A204.1 (cell line): ENCODE measurements at regions not wholly inside any gene's neighbourhood (a gene's known extent, or its start where the extent isn't known, plus 50 kb on each side); places are given as distances from the start of the nearest gene placed in this dataset.
"Not testable (repeated sequence)": the region's sequence is repeated elsewhere in the genome, so short reads cannot be mapped to it uniquely, and the experiment has no call there.

Source experiments
- FAIRE-seq: peaks from 2 replicates; lab custom pipeline; 2012; peaks lifted over from hg19 to GRCh38; lab: Jason Lieb, UNC

DNA sequence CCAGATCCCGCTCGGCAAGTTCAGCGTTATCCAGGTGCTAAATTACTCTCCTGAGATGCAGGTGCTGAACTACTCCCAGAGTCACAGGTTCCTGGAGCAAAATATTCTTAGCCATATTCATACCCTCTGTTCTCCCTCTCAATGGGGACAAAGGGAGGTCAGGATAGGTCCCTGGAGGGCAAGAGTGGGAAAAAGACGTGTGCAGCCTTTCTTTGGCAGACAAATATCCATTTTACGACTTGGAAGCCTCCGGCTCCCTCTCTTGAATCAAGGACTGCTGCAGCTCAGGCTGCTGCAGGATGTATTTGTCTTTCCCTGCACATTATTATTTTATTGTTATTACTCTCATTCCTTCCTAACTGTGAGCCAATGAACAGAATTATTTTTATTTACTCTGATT lies 590.2 kb downstream of the NR2F1-AS1 start:
- no peak for FAIRE-seq

DNA sequence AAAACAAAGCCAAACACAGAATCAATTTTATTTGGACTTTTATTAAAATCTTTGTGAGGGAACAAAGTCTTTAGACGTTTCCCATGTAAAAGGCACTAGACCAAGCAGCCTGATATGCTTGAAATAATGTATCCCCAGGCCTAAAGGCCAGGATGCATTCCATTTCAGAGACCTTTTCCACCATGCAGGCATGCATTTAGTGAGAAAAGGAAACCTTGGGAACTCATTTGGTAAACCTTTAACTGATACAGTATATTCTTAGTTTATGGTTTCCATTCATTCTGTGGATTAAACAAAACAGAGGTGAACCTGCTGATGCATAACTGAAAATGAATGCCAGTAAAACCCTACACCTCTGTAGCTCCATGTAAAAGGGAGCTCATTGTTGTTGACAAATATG lies 600.0 kb downstream of the NR2F1-AS1 start:
- FAIRE-seq, result no peak

DNA sequence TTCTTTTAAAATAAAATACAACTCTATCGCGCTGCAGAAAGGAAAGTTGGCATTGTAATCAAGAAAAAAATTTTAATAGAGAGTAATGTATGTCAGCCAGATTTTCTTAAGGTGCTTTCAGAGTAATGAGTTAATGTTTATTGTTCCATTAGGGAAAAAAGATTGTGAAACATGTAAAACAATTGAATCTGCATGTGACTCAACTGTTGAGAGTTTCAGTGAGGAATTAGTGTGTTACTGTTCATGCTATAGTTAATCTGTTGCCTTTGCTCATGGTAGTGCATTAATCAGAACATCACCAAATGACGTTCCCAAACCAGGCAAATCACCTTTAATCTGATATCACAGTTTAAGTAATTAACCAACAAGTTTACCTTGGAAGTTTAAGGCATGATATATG lies 600.5 kb downstream of the NR2F1-AS1 start:
- no peak for FAIRE-seq

DNA sequence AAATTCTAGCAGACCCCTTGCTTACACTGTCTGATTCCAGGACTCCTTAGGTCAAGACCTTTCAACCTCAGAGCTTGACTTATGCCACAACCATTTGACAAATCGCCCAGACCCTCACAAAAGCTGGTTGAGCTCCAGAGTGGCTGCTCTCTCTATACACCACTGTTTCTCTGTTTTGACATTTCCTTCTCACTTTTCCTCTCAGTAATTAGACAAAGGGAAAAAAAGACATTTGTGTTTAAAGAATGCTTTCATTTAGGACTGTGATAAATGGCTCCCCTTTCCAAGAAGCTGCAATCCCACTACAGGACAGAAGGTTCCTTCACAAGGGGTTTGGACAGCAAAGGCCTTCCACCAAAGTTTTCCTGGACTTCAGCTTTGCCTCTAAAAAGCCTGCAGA lies 601.3 kb downstream of the NR2F1-AS1 start:
- no peak for FAIRE-seq

DNA sequence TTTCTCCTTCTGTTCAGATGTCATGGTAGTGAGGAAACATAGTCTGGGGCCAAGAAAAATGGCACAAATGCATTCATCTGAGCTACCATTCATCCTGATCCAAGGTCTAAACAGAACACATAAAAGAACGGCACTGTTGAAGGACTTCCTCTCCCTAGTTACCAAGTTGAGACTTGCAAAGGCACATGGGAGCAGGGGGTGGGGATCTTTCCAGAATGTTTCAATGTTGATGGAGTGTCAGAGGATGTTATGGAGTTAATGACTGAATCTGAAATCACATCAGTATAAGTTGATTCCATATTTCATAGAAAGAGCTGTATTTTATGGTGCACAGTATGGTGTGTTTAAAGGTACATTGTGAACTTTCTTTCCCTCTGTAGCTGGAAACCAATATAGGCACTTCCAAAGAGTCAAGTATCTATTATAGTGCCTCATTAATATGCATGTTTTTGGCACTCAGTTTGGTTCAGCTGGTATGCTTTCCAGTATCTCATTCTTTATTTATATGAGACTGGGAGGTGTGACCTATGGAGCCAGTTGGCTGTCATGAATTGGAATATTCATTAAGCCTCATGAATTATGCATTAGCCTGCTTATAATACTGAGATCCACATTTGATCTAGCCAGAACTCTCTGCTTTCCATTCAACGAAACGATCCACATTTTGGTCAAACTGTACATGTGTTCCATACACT lies 603.0 kb downstream of the NR2F1-AS1 start:
- FAIRE-seq, result no peak

DNA sequence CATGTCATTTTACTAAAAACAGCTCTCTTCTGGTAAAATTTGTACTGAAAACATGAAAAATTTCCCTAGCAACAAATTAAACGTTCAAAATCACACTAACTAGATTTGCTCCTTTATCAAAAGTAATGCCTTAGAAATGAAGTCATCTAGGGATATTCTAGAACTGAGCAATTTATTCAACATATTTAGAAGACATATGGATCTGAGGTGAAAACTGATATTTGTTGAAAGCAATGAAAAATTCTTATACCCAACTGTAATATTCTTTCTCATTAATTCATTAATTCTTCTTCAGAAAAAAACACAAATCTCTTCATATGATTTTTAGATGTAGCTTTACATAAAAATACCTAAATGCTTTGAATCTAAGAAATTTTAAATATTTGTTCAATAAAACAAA lies 604.9 kb downstream of the NR2F1-AS1 start:
- peak; percentile 87 for FAIRE-seq

DNA sequence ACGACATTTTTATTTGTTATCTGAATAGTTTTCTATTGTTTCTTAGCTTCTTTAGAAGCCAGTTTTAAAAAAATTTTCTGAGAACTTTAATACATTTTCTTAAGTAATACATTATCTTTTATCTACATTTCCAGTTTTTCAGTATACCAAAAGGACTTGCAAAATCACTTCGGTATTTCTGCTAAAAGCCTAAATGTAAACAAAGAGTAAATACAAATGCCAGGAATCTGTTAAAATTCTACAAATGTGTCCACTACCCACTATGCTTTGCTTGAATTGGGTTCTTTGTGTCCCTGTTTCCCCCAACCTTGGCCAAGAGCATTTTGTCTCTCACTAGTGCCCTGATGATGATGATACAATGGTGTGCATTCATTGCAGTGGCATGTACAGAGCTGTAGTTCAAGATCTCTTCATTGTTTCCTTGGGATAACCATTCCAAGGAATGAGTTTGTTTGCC lies 611.2 kb downstream of the NR2F1-AS1 start:
- peak; percentile 3 for FAIRE-seq

DNA sequence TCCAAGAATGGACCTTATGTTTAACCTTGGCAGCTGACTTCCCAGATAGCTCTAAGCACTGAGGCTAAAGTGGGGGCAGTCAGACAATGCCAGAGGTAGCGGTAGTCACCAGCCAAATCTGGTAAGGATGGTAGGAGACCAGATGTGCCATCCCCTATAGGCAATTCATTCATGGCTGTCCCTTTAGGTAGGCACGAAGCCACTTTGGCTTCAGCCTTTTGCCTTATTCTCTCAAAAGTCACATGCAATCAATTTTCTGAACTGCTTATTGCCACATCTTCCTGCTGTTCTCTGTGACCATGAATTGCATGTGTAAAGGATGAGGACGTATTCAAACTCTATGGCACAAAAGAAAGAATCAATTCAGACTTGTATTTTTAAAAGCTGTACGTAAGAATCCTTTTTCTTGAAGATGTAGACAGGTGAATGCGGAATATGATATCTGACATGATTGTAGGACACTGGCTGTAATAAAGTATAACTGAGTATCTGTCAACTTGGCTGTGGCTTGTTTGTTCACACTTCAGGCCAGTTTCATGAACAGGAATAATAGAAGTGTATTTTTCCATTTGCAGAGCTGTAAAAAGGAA lies 611.7 kb downstream of the NR2F1-AS1 start:
- no peak for FAIRE-seq

DNA sequence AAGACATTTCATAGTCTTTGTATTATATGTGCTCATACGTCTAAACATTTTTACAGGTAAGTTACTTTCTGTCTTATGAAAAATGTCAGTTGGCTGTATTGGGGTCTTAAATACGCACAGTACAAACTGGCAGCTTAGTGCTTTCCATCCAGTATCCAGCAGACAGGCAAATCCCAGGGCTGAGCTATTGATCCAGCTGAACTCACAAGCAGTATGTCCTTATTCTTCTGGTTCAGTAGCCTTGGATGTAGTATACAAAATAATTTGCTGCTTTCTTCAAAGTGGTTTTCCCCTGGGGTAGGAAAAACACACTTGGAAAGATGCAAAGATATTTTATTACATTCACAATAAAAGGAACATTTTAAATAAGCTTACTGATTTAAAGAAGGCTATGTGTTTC lies 617.2 kb downstream of the NR2F1-AS1 start:
- FAIRE-seq, result no peak

DNA sequence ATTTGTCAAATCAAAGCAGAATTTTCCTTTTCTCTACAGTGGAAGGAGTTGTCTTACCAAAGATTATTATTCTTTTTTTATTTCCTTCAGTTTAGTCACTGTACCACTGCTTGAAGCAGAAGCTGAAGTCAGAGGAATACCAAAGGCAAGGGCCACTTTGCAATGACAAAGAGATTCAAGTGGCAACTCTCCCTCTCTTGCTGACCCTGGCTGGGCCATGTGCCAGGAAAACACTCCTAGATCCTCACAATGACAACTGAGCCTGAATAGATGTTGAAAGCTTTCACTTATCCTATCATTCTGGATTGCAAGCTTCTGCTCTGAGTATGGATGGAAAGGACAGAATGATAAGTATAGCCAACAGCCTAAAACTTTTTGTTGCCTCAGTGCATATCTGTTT lies 618.3 kb downstream of the NR2F1-AS1 start:
- no peak for FAIRE-seq

DNA sequence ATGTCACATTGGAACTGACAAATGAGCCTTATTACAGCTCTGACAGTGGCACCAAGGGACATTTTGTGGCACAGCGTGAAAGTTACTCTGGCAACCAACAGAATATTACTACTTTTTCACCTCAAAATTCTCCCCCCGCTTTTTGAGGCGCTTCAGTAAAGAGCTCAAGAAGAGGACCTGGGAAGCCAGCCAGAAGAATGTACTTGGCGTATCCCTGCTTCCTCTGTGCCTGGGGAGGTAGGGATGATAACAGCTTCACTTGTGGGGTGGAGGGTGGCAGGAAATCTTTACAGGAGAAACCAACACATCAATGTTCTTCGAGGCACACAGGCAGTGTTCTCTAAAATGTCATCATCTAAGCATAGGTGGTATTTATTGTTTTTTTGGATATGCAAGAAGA lies 624.1 kb downstream of the NR2F1-AS1 start:
- FAIRE-seq, result no peak

DNA sequence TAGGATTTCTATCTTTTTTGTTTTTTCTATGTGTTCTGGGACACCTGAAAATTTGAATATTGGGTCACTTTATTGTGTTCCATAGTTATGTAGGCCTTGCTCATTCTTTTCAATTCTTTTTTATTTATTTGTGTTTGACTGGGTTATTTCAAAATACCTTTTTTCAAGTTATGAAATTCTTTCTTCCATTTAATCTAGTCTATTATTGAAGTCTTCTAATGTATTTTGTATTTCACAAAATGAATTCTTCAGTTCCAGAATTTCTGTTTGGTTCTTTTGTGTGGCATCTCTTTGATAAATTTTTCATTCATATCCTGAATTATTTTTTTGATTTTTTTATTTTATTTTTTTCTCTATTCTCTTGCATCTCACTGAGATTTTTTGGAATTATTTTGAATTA lies 628.8 kb downstream of the NR2F1-AS1 start:
- peak; percentile 75 for FAIRE-seq

DNA sequence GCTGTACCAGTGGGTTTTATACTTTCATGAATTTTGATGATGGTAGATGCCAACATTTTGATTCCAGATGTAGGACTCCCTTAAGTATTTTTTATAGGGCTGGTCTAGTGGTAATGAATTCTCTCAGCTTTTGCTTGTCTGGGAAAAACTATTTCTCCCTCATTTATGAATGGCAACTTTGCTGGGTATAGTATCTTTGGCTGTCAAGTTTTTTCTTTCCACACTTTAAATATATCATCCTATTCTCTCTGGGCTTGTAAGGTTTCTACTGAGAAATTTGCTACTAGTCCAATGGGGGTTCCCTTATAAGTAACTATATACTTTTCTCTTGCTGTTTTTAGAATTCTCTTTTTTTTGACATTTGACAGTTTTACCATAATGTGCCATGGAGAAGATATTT lies 629.3 kb downstream of the NR2F1-AS1 start:
- no peak for FAIRE-seq

DNA sequence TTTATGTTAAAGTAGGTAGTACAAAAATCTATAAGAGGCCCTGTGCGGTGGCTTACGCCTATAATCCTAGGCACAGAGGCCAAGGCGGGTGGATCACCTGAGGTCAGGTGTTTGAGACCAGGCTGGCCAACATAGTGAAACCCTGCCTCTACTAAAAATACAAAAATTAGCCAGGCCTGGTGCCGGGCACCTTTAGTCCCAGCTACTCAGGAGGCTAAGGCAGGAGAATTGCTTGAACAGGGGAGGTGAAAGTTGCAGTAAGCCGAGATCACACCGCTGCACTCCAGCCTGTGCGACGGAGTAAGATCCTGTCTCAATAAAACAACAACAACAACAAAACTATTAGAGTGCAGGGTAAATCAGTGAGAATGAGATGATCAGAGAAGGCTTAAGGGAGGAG lies 634.5 kb downstream of the NR2F1-AS1 start:
- FAIRE-seq, result no peak

DNA sequence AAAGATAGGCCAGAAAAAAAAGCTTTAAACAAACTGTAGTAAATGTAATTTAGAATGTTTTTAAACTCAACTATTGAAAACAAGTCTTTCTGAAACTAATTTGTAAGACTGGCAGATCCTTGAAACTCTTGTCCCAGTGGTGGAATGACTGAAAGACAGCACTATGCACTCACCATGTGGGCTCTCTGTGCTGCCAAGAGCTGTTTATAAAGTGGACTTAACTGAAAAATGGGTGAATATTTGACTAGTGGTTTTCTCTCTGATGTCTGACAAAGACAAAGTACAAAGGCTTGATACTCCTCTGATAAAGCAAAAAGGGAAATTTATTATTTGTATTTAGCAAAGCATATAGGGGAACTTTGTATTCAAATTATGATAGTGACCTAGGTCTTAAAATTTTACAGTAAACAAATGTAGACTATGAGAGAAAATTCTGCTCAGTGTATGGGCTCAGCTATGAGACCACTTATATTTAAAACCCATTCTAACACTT lies 635.4 kb downstream of the NR2F1-AS1 start:
- FAIRE-seq, result no peak

DNA sequence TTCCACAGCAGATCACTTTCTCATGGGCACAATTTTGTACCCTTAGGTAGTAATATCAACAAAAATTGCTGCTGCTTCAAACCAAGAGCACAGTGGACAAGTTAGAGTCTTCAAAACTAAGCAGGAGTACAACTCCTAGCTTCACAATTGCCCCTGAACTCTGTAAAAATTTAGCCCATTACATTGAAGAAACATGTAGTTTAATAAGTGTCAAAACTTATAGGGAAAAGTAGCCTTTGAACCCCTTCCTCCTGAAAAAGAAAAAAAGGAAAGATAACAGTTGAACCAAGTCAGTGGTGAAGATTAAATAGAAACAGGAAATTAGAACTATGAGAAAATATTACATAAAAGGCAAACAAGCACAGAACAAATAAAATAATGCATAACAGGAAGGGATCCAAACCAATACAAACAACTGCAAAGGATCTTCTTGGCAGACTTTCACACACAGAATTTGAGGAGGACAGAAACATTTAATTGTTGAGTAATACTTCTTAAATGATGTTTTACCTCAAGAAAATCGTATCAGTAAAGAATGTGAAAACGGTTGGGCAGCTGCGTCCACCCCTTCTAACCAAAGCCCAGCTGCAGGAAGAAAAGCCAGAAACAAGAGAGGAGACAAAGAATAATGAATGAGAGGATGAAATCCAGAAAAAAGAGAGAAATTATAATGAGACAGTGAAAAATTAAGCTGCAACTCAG lies 636.0 kb downstream of the NR2F1-AS1 start:
- no peak for FAIRE-seq

DNA sequence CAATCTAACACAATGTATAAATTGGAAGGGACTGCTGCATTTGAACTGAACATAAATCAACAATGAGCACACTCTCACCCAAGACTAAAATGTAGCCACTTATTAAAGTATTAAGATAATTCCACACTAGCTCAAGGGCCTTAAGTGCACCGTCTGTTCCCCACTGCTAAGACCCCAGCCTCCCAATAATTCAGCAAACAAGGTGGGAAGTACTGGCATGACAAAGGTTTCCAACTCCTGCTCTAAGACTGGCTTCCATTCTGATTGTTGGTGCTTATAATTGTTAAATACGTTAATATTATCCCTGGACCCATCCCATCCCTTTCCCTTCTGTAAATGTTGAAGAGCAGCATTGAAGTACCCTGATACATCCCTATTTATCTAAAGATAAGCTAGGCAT lies 636.7 kb downstream of the NR2F1-AS1 start:
- FAIRE-seq, result no peak

DNA sequence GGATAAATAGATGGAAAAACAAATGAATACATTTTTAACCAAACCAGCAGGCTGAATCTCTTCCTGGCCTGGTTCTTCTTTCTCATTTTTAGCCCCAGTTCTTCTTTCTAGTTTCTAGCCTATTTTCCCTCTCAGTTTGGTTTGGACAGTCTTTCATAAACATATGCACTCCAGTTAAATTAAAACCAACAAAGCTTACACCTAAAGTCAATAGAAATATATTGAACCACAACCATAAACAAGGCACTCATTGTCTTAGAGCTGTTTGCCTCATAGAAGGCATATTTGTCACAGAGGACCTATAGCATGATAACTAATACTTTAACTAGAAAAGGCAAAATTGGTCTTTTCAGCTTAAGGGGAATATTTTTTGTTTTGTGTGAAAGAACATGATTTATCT lies 638.3 kb downstream of the NR2F1-AS1 start:
- FAIRE-seq, result no peak

DNA sequence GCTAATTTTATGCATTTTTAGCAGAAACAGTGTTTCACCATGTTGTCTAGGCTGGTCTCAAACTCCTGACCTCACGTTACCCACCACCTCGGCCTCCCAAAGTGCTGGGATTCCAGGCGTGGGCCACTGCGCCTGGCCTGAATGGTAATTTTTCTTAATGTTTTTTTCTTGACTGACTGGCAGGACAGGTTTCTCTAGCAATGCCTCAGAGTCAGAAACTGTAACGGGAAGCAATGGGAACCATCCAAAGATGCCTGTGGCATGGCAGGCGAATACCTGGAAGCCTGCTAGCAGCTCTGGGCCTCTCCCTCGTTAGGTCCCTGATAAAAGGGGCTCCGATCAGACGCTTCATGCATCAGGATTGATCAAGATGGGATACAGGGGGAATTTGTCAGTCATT lies 639.2 kb downstream of the NR2F1-AS1 start:
- FAIRE-seq, result no peak

DNA sequence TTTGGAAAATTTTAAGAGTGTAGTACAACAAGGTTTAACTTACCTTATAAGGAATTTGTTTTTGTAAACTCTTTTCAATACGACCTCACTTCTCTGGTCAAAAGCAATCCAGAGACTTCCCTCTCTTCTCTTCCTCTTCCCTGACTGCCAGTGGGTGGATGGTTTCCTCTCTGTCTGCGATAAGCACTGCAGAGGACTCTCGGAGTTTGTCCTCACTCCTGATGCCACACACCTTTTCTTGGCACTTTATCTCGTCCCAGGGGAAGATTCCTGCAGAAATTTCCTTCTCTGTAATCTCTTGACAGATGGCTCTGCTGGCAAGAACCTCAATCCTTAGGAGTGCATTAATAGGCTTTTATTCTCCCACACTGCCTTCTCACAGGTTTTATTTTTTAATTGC lies 641.6 kb downstream of the NR2F1-AS1 start:
- no peak for FAIRE-seq

DNA sequence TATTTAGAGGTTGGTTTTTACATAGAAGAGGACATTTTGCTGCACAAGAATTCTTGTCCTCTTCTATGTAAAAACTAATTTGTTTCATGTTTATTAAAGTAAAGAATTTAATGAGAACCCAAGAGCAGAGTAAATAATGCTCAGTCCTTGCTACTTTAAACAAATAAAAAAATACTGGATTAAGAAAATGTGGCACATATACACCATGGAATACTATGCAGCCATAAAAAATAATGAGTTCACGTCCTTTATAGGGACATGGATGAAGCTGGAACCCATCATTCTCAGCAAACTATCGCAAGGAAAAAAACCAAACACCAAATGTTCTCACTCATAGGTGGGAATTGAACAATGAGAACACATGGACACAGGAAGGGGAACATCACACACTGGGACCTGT lies 643.6 kb downstream of the NR2F1-AS1 start:
- not testable (repeated sequence) for FAIRE-seq

DNA sequence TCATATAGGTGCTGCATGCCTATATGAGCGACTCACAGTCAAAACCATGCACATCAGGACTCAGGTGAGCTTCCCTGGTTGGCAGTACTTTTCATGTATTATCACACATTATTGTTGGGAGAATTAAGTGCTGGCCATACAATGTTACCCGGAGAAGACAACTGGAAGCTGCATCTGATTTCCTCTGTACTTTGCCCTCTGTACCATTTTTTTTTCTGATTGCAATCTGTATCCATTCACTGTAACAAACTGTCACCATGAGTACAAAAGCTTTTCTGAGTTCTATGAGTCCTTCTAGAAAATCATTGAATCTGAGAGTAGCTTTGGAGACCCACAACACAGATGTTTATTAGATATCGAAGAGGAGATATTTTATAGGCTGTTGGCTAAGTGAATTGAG lies 651.0 kb downstream of the NR2F1-AS1 start:
- no peak for FAIRE-seq

DNA sequence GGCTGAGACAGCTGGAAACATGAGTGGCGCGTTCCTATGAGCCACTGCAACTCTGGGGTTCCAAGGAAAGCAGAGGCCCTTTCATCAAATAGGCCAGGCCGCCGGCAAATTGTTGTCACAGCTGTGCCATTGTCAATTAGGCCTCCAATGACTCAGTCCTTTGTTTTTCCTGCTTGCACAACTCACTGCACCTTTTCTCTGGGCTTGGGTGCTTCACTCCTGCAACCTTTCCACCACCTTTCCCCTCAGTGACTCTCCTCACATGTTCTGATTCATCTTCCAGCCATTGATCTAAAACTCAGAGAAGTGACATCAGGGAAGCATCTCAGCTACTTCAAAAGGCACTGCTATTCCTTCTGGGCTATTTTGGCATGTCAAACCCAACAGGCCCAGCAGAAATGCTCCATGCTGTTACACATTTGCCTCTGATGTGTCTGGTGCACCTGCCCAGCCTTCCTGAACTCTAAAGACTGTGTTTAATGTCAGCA lies 653.7 kb downstream of the NR2F1-AS1 start:
- no peak for FAIRE-seq
